Activated naive CD8-positive, alpha-beta T cell (primary cell): ENCODE measurements at regions not wholly inside any gene's neighbourhood (a gene's known extent, or its start where the extent isn't known, plus 50 kb on each side); places are given as distances from the start of the nearest gene placed in this dataset.
"Not testable (repeated sequence)": the region's sequence is repeated elsewhere in the genome, so short reads cannot be mapped to it uniquely, and the experiment has no call there.

Experiments used
- H3K27ac Mint-ChIP-seq: one replicate; pipeline ENCODE4 v1.8.0; 2021; ENCODE audit warnings: mixed read lengths
- H3K27me3 Mint-ChIP-seq: one replicate; pipeline ENCODE4 v1.8.0; 2021; ENCODE audit warnings: mixed read lengths
- H3K36me3 Mint-ChIP-seq: one replicate; pipeline ENCODE4 v1.8.0; 2021; ENCODE audit warnings: mixed read lengths
- H3K4me1 Mint-ChIP-seq: one replicate; pipeline ENCODE4 v1.8.0; 2021; ENCODE audit warnings: low read depth, mixed read lengths
- H3K4me3 Mint-ChIP-seq: one replicate; pipeline ENCODE4 v1.8.0; 2021; ENCODE audit warnings: mild to moderate bottlenecking, mixed read lengths
- H3K9me3 Mint-ChIP-seq: one replicate; pipeline ENCODE4 v1.8.0; 2021; ENCODE audit warnings: low read depth, mixed read lengths

DNA sequence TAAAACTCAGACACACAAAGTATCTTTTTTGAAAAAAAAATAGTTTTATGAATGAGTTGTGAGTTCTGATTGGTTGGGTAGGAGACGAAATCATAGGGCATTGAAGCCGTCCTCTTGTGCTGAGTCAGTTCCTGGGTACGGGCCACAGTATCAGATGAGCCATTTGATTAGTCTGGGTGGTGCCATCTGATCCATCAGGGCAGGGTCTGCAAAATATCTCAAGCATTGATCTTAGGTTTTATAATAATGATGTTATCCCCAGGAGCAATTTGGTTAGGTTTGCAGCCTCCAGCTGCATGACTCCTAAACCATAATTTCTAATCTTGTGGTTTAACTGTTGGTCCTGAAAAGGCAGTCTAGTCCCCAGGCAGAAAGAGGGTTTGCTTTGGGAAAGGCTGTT, 1310.6 kb downstream of the SLITRK1 start:
- H3K9me3 Mint-ChIP-seq = peaks cover 10% of the 10 kb centered on the region
- H3K4me1 Mint-ChIP-seq = no peaks in the 10 kb centered on the region
- H3K36me3 Mint-ChIP-seq = no peaks in the 10 kb centered on the region
- H3K4me3 Mint-ChIP-seq = no peak overlapping the region
- H3K27ac Mint-ChIP-seq = no peak overlapping the region
- H3K27me3 Mint-ChIP-seq = no peaks in the 10 kb centered on the region

DNA sequence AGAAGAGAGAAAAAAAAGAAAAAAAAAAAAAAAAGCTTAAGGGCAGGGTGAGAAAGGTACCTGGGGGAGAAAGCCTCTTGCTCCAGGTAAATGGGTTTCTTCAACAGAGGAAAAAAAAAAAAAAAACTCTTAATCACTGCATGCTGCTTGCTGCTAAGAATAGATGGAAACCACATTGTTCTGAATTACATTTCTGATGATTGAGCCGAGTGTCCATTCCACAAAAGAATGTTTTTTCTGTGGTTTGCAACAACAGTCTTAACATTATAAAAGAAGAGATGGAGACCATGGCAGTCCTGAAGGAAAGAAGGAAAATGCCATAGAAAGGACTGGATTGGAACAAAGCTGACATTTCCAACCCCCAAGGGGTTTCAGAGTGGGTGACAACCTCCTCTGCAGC, 1312.7 kb downstream of the SLITRK1 start:
- peaks cover 12% of the 10 kb centered on the region for H3K9me3 Mint-ChIP-seq
- H3K4me1 Mint-ChIP-seq = no peaks in the 10 kb centered on the region
- H3K27ac Mint-ChIP-seq = no peak overlapping the region
- H3K4me3 Mint-ChIP-seq = no peak overlapping the region
- H3K36me3 Mint-ChIP-seq = no peaks in the 10 kb centered on the region
- no peaks in the 10 kb centered on the region for H3K27me3 Mint-ChIP-seq

DNA sequence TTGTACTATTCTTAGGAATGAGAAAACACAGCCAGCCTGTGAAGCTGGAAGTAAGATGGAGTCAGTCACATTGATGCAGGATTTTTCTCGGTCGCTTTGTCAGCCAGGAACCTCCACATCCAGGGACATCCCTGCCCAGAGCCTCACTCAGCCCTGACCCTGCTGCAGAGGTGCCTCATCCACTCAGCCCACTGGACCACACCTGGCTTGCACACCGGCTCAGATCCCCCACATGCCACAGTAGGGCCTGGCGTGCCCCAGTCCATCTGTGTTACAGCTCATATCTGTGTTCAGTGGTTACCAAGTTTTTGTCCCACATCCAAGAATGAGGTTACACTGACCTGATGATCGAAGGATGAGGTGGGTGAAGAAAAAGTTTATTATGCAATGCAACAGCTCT, 1315.4 kb downstream of the SLITRK1 start:
- Mint-ChIP-seq H3K27me3 (no peaks in the 10 kb centered on the region), H3K9me3 (peaks cover 14% of the 10 kb centered on the region), H3K27ac (no peak overlapping the region), H3K36me3 (no peaks in the 10 kb centered on the region), H3K4me3 (no peak overlapping the region), H3K4me1 (no peaks in the 10 kb centered on the region)

DNA sequence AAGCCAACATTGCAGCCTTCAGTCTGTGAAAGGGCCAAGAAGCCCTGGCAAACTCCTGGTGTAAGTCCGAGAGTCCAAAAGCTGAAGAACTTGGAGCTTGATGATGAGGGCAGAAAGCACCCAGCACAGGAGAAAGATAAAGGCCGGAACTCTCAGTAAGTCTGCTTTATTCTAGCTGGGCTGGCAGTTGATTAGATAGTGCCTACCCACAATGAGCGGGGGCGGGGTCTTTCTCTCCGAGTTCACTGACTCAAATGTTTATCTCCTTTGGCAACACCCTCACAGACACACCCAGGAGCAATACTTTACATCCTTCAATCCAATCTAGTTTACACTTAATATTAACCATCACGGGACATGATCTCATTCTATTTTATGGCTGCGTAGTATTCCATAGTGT, 1317.1 kb downstream of the SLITRK1 start:
- Mint-ChIP-seq H3K36me3 (no peaks in the 10 kb centered on the region), H3K4me3 (no peak overlapping the region), H3K27me3 (no peaks in the 10 kb centered on the region), H3K27ac (no peak overlapping the region), H3K9me3 (peaks cover 14% of the 10 kb centered on the region), H3K4me1 (no peaks in the 10 kb centered on the region)

DNA sequence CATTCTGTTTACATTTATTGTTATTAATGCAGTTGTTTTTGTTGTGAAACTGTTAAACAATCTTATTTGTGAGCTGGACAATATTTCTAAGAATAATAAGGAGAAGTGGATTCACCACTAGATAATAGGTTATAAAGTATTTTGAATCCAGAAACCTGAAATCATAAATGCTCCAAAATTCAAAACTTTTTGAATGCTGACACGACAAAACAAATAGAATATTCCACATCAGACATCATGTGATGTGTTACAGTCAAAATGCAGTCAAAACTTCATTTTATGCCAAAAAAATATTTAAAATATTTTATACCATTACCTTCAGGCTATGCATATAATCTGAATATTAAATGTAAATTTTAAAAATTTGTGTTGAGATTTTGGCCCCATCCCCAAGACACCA, 1321.4 kb downstream of the SLITRK1 start:
- H3K4me1 Mint-ChIP-seq = no peaks in the 10 kb centered on the region
- H3K9me3 Mint-ChIP-seq = peaks cover 6% of the 10 kb centered on the region
- H3K27ac Mint-ChIP-seq = no peak overlapping the region
- no peak overlapping the region for H3K4me3 Mint-ChIP-seq
- no peaks in the 10 kb centered on the region for H3K36me3 Mint-ChIP-seq
- H3K27me3 Mint-ChIP-seq = no peaks in the 10 kb centered on the region

DNA sequence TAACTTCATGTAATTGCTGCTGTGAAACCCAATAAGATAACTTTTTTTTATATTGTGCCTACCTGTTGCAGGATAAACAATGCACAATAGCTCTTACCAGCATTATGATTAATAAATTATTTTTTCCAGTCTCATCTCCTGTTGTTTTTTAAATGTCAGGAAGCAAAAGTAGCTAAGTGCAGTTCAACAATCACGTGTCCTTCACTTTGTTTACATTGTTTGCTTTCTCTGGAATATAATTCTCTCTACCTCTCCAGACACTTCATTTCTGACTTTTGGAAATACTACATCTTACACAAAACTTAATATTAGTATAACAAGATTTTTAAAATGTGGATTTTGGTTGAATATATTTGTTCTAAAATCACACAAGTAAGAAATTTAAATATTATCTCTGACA, 1359.4 kb downstream of the SLITRK1 start:
- Mint-ChIP-seq H3K9me3 (peaks cover 4% of the 10 kb centered on the region), H3K27me3 (no peaks in the 10 kb centered on the region), H3K27ac (no peak overlapping the region), H3K4me1 (no peaks in the 10 kb centered on the region), H3K4me3 (no peak overlapping the region), H3K36me3 (no peaks in the 10 kb centered on the region)

DNA sequence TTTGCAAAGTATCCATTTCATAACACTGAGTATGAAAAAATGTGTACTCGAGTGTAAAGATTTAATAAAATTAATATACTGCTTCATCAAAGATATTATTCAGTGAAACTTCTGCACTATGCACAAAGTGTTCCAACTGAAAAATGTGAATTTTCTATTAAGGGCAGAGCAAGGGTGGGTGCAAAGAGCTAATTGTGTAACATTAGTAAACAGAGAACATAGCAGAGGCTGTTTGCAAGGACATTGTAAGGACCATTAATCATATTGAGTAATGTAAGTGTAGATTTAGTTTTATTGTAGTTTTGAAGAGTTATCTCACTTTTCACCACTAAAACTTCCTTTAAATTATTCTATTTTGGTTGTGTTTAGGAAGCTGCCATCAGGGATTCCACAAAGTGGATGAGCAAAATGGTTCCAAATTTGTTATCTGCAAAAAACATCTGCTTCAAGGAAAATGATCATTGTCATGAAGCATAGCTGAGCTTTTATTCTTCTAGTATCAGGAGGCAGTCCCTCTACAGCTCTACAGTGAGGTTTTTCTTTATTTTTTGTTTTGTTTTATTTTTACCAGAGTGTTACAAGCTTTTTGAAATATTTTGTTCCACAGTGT, 1375.4 kb downstream of the SLITRK1 start:
- Mint-ChIP-seq H3K4me3 (no peak overlapping the region), H3K27me3 (no peaks in the 10 kb centered on the region), H3K27ac (no peak overlapping the region), H3K9me3 (no peaks in the 10 kb centered on the region), H3K36me3 (no peaks in the 10 kb centered on the region), H3K4me1 (no peaks in the 10 kb centered on the region)

DNA sequence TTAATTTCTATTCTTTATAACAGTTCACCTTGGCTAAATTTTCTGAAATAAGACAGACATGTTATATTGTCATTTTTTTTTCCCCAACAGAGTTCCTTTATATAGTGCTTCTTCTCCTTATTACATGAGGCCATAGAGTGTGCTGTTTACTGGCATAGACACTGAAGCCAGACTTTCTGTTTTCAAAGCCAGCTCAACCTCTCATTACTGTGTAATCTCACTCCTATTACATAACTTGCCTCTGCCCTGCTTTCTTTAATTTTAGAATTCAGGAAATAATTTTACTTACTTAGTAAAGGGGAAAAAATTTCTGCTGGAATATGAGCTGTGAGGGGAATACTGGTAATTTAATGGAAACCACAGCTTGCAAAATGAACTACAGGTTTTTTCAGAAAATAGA, 1380.4 kb downstream of the SLITRK1 start:
- Mint-ChIP-seq H3K9me3 (no peaks in the 10 kb centered on the region), H3K27ac (no peak overlapping the region), H3K4me3 (no peak overlapping the region), H3K4me1 (no peaks in the 10 kb centered on the region), H3K27me3 (no peaks in the 10 kb centered on the region), H3K36me3 (no peaks in the 10 kb centered on the region)

DNA sequence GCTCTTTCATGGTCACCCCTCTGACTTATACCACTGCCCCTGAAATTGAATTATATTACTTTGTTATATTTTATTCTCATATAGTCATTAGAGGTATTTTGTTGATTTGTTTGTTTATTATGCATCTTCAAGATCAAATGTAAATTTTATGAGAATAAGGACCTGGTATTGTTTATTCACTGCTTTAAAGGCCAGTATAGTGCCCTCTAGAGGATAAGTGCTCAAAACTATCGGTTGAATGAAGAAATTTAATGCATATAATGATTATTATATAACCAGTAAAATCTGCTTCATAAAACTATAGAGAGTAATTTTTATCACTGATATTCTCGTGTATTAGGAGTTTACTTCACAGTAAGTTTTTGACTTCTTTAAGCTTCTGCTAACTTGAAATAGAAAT, 1401.9 kb downstream of the SLITRK1 start:
- Mint-ChIP-seq H3K9me3 (peaks cover 28% of the 10 kb centered on the region), H3K36me3 (no peaks in the 10 kb centered on the region), H3K27ac (no peak overlapping the region), H3K27me3 (no peaks in the 10 kb centered on the region), H3K4me1 (no peaks in the 10 kb centered on the region), H3K4me3 (no peak overlapping the region)

DNA sequence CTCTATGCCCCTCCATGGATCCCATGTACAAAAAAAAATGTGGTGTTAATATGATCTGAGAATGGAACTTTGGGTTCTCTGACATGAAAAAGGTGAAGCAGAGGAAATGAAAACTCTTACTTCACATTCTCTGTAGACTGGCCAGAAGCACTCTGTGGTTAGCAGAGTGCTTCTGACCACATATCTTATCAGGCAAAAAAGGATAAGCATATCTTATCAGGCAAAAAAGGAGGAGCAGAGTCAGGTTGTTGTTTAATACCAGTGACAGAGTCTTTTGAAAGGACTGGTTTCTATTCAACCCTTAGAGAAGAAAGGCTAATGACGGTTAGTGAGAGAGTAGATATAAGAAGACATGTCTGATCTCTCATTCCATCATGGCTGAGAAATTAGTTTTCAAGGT, 1404.8 kb downstream of the SLITRK1 start:
- Mint-ChIP-seq H3K36me3 (no peaks in the 10 kb centered on the region), H3K9me3 (peaks cover 21% of the 10 kb centered on the region), H3K27ac (no peak overlapping the region)

DNA sequence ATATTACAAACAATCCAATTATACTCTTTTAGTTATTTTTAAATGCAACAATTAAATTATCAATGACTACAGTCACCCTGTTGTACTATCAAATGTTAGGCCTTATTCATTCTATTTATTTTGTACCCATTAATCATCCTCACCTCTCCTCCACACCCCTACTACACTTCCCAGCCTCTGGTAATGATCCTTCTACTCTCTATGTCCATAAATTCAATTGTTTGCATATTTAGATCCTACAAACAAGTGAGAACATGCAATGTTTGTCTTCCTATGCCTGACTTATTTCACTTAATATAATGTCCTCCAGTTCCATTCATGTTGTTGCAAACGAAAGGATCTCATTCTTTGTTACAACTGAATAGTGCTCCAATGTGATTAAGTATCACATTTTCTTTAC, 1414.6 kb downstream of the SLITRK1 start:
- no peaks in the 10 kb centered on the region for H3K36me3 Mint-ChIP-seq
- H3K27ac Mint-ChIP-seq = no peak overlapping the region
- H3K4me3 Mint-ChIP-seq = no peak overlapping the region
- H3K27me3 Mint-ChIP-seq = no peaks in the 10 kb centered on the region
- H3K9me3 Mint-ChIP-seq = peaks cover 14% of the 10 kb centered on the region
- no peaks in the 10 kb centered on the region for H3K4me1 Mint-ChIP-seq

More for the DNA sequence above, 1404.8 kb downstream of the SLITRK1 start:
- Mint-ChIP-seq H3K27me3 (no peaks in the 10 kb centered on the region), H3K4me1 (no peaks in the 10 kb centered on the region), H3K4me3 (no peak overlapping the region)

DNA sequence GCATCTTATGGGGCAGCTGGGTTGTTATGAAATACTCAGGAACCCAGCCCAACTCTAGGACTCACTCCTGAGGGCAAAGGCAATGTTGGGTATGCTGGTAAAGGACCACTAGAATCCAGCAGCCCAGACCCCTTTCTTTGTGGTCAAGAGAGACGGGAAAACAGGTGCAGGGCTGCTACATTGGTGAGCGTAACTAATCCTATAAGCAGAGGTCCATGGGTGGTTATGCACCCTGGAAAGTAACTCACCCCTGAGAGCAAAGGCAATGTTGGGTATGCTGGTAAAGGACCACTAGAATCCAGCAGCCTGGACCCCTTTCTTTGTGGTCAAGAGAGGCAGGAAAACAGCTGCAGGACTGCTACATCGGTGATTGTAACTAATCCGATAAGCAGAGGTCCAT, 1422.7 kb downstream of the SLITRK1 start:
- H3K4me1 Mint-ChIP-seq, H3K4me3 Mint-ChIP-seq, H3K27ac Mint-ChIP-seq, H3K36me3 Mint-ChIP-seq, H3K27me3 Mint-ChIP-seq: not testable (repeated sequence)
- peaks cover 18% of the 10 kb centered on the region for H3K9me3 Mint-ChIP-seq

DNA sequence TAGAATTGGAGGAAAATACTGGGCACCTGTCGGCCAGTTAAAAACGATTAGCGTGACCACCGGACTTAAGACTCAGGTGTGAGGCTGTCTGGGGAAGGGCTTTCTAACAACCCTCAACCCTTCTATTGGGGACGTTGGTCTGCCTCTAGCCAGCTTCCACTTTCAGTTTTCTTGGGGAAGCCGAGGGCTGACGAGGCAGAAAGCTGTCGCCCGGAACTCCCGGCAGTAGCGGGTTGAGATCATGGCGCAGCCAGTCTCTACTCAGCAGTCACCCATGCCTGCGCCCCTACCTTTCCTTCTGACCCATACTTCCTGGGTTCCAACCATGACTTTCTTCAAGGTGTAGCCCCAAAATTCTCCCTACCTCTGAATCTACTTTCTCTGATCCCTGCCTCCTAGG, 1424.1 kb downstream of the SLITRK1 start:
- peaks cover 18% of the 10 kb centered on the region for H3K9me3 Mint-ChIP-seq
- H3K4me3 Mint-ChIP-seq = no peak overlapping the region

DNA sequence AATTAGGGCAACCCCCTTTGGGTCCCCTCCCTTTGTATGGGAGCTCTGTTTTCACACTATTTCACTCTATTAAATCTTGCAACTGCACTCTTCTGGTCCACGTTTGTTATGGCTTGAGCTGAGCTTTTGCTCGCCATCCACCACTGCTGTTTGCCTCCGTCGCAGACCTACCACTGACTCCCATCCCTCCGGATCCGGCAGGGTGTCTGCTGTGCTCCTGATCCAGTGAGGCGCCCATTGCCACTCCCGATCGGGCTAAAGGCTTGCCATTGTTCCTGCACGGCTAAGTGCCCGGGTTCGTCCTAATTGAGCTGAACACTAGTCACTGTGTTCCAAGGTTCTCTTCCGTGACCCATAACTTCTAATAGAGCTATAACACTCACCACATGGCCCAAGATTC, 1424.7 kb downstream of the SLITRK1 start:
- not testable (repeated sequence) for H3K27me3 Mint-ChIP-seq, H3K36me3 Mint-ChIP-seq, H3K4me1 Mint-ChIP-seq, H3K27ac Mint-ChIP-seq, H3K4me3 Mint-ChIP-seq
- H3K9me3 Mint-ChIP-seq = peaks cover 18% of the 10 kb centered on the region

More for the DNA sequence above, 1424.1 kb downstream of the SLITRK1 start:
- Mint-ChIP-seq H3K27me3 (no peaks in the 10 kb centered on the region), H3K4me1 (no peaks in the 10 kb centered on the region), H3K36me3 (no peaks in the 10 kb centered on the region), H3K27ac (no peak overlapping the region)

DNA sequence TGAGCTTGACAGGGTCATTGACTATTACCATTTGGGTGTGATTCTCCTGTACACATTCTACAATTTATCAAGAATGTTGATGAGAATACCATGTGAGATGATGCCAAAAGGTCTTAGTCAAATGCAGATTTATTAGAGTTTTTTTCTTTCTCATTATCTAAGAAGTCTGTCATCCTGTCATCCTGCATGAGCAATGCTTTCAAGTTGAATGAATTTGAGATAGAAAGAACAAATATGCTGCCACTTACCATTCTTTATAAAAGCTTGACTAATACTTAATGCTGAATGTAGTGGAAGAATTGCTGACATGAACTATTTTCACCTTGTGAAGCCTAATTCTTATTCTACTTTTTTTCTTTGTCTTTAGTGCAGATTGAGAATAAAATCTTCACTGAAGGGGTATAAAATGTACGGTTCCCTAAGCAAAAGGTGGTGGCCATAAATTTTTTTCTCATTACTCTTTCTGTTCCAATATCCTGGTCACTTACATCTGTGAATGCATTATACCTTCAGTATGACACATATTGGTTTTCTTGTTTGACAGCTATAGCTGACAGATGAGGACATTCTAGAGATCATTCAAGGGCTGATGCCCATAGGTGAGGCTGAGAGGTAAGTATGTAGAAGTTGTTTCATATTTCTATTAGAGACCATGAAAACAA, 1434.7 kb downstream of the SLITRK1 start:
- H3K36me3 Mint-ChIP-seq = no peaks in the 10 kb centered on the region
- no peaks in the 10 kb centered on the region for H3K9me3 Mint-ChIP-seq
- H3K27ac Mint-ChIP-seq = no peak overlapping the region
- no peaks in the 10 kb centered on the region for H3K4me1 Mint-ChIP-seq
- no peak overlapping the region for H3K4me3 Mint-ChIP-seq
- H3K27me3 Mint-ChIP-seq = no peaks in the 10 kb centered on the region
